Adrenal gland (tissue), 9 donors: ENCODE measurements at regions not wholly inside any gene's neighbourhood (a gene's known extent, or its start where the extent isn't known, plus 50 kb on each side); places are given as distances from the start of the nearest gene placed in this dataset.

Experiments used
- DNase-seq, 7 donors: peaks; one replicate each; pipeline ENCODE4 v3.0.0-alpha.2; 2019 to 2020
- H3K27ac ChIP-seq, 5 donors: fragments of 200-600 bp; sonication (generic) in 4 of 5; 1 replicate in 3 of 5; 2 replicates in 2 of 5; pipeline versions ENCODE4 v1.5.1 to v1.8.0; 2016 to 2020; ENCODE audit warnings: mild to moderate bottlenecking in 1 of 5
- H3K27me3 ChIP-seq: fragments of 200-600 bp; 2 replicates; pipeline ENCODE4 v1.8.0; 2021
- H3K36me3 ChIP-seq, 2 donors: fragments of 200-600 bp; replicated peaks in 1 of 2; 1 replicate in 1 of 2; 2 replicates in 1 of 2; pipeline versions ENCODE4 v1.5.1 to v1.8.0; 2018 to 2022
- H3K4me1 ChIP-seq, 2 donors: fragments of 200-600 bp; replicated peaks in 1 of 2; 1 replicate in 1 of 2; 2 replicates in 1 of 2; pipeline versions ENCODE4 v1.5.1 to v1.8.0; 2018 to 2021
- H3K4me3 ChIP-seq, 4 donors: fragments of 200-600 bp; sonication (generic) in 3 of 4; one replicate each; pipeline ENCODE4 v1.5.1; 2016 to 2018
- H3K9me3 ChIP-seq, 3 donors: fragments of 200-600 bp; sonication (generic) in 1 of 3; replicated peaks in 1 of 3; 1 replicate in 2 of 3; 2 replicates in 1 of 3; pipeline versions ENCODE4 v1.5.1 to v1.8.0; 2016 to 2021
- POLR2A ChIP-seq, 2 donors: fragments of 450-650 bp; IDR thresholded peaks; one replicate each; pipeline ENCODE4 v1.6.1; 2017; ENCODE audit warnings: antibody characterized with exemption in 2 of 2, mild to moderate bottlenecking in 2 of 2, moderate library complexity in 1 of 2
- WGBS, 4 donors: extraction: QIAGEN DNeasy Blood & Tissue Kit in 2 of 4; methylation state at CpG; one replicate each; pipeline versions ENCODE4 v1.1.5 to v1.1.7; 2013 to 2017; 5-methylcytosine and 5-hydroxymethylcytosine counted together
- intact Hi-C, 2 donors: fragments of 100-400 bp; cut with DNase I; formaldehyde crosslinking; loops; one replicate each; pipeline versions ENCODE4 v1.14.1 to v1.15.0; 2022 to 2023
- TF ChIP-seq, protein P1 (sequence below), 6 experiments: fragments of 450-650 bp in 4 of 6; fragments of 200-600 bp in 2 of 6; sonication (generic) in 1 of 6; IDR thresholded peaks; 1 replicate in 5 of 6; 2 replicates in 1 of 6; pipeline versions ENCODE4 v1.5.1 to v1.8.0; 2016 to 2021; ENCODE audit warnings: antibody characterized with exemption in 6 of 6, mild to moderate bottlenecking in 2 of 6, moderate library complexity in 1 of 6
- donor health status: healthy with polysubstance abuse.
- donor health status: Bipolar disorder and iron deficiency.
- donor health status: DM: yes; HTN: yes; CAD: no.
- donor health status: DM: no; HTN: no; CAD: no.
- donor health status: DM: no; HTN: no; CAD: no.

DNA sequence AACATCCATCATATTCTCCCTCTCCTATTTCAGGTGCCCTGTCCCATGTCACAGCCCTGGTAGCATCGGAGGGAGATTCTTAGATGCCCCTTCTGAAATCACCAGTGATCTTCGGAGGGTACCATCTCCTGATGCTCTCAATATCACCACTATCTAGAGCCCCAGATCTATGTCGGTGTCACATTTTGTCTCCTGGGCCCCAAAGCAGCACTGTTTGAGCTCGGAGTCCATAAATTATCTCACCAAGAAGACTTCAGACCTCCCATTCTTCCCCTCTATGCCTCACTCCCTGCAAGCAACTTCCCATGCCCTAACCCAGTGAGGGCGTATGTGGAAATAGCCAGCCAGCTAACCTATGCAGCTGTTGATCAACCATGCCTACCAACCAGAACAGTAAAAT is 51.5 kb upstream of the NLK start:
- no peaks in the 10 kb centered on the region for H3K36me3 ChIP-seq
- WGBS, 4 donors: 91 to 93% (median 92%) methylated on average over 5 of the region's 5 CpGs
- DNase-seq: no peak
- H3K9me3 ChIP-seq: no peaks in the 10 kb centered on the region
- H3K27ac ChIP-seq: no peak overlapping the region
- no peaks in the 10 kb centered on the region for H3K4me1 ChIP-seq
- TF ChIP-seq, protein P1, sequence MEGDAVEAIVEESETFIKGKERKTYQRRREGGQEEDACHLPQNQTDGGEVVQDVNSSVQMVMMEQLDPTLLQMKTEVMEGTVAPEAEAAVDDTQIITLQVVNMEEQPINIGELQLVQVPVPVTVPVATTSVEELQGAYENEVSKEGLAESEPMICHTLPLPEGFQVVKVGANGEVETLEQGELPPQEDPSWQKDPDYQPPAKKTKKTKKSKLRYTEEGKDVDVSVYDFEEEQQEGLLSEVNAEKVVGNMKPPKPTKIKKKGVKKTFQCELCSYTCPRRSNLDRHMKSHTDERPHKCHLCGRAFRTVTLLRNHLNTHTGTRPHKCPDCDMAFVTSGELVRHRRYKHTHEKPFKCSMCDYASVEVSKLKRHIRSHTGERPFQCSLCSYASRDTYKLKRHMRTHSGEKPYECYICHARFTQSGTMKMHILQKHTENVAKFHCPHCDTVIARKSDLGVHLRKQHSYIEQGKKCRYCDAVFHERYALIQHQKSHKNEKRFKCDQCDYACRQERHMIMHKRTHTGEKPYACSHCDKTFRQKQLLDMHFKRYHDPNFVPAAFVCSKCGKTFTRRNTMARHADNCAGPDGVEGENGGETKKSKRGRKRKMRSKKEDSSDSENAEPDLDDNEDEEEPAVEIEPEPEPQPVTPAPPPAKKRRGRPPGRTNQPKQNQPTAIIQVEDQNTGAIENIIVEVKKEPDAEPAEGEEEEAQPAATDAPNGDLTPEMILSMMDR (IDR thresholded peaks at IDR 0.05): no peak
- no peak for TF ChIP-seq POLR2A (IDR thresholded peaks at IDR 0.05)
- no peak overlapping the region for H3K4me3 ChIP-seq
- no peaks in the 10 kb centered on the region for H3K27me3 ChIP-seq
- intact Hi-C loops: no loop called here

DNA sequence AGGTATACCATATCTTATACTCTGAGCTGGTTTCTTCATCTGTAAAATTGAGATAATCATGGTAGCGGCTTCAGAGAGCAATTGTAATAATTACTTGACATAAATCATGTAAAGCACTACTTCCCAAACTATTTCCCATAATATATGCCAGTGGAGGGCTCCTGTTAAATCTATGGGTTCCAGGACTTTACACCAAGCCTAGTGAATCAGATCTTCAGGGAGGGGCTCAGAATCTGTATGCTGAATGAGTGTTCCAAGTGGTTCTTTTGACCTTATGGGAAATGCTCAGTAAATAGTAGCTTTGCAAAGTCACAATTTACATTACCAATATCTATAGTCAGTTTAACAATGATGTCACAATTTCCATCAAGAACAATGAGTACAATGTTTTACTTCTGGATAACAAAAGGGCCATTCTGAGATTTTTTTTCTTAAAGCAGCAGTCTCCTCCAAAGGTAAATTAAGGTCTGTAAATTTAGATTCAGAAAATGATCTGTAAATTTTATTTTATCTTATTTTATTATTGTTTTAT is 50.9 kb upstream of the NLK start:
- H3K27me3 ChIP-seq: no peaks in the 10 kb centered on the region
- TF ChIP-seq, protein P1 (IDR thresholded peaks at IDR 0.05): no peak
- TF ChIP-seq POLR2A (IDR thresholded peaks at IDR 0.05): no peak
- H3K4me1 ChIP-seq: no peaks in the 10 kb centered on the region
- no peaks in the 10 kb centered on the region for H3K36me3 ChIP-seq
- no peak for DNase-seq
- H3K4me3 ChIP-seq: no peak overlapping the region
- H3K9me3 ChIP-seq: no peaks in the 10 kb centered on the region
- WGBS, 4 donors: 87 to 95% (median 91%) methylated on average over 1 of the region's 1 CpG
- intact Hi-C loops: no loop called here
- H3K27ac ChIP-seq: no peak overlapping the region
